Loucy (cell line): ENCODE measurements at regions not wholly inside any gene's neighbourhood (a gene's known extent, or its start where the extent isn't known, plus 50 kb on each side); places are given as distances from the start of the nearest gene placed in this dataset.

Source experiments
- H2AFZ ChIP-seq: fragments of 200-600 bp; sonication (generic); 2 replicates; pipeline ENCODE4 v1.6.0; 2016; ENCODE audit warnings: antibody characterized with exemption, mild to moderate bottlenecking, low read length, moderate library complexity
- H3F3A ChIP-seq: fragments of 200-600 bp; 2 replicates; pipeline ENCODE4 v1.6.0; 2016; ENCODE audit warnings: antibody characterized with exemption, low read depth, mild to moderate bottlenecking
- H3K27me3 ChIP-seq: fragments of 200-600 bp; sonication (generic); 2 replicates; pipeline ENCODE4 v1.6.1; 2014; ENCODE audit warnings: low read length, mild to moderate bottlenecking; ENCODE audit not compliant: insufficient read depth, poor library complexity, severe bottlenecking
- H3K36me3 ChIP-seq: fragments of 200-600 bp; sonication (generic); 2 replicates; pipeline ENCODE4 v1.6.1; 2016; ENCODE audit warnings: low read length; ENCODE audit not compliant: insufficient read depth
- H3K4me1 ChIP-seq: fragments of 200-600 bp; sonication (generic); 2 replicates; pipeline ENCODE4 v1.5.1; 2014; ENCODE audit warnings: low read length, mild to moderate bottlenecking; ENCODE audit not compliant: insufficient read depth, poor library complexity, severe bottlenecking
- H3K4me2 ChIP-seq: fragments of 200-600 bp; sonication (generic); 2 replicates; pipeline ENCODE4 v1.6.0; 2014; ENCODE audit warnings: antibody characterized with exemption, low read length, low read depth, mild to moderate bottlenecking; ENCODE audit not compliant: poor library complexity, severe bottlenecking
- H3K4me3 ChIP-seq: fragments of 200-600 bp; sonication (generic); 2 replicates; pipeline ENCODE4 v1.5.1; 2014; ENCODE audit warnings: low read length, mild to moderate bottlenecking, mixed read lengths; ENCODE audit not compliant: poor library complexity, severe bottlenecking
- H3K79me2 ChIP-seq: fragments of 200-600 bp; sonication (generic); 2 replicates; pipeline ENCODE4 v1.6.1; 2014; ENCODE audit warnings: low read length; ENCODE audit not compliant: insufficient read depth
- H3K9ac ChIP-seq: fragments of 200-600 bp; sonication (generic); 2 replicates; pipeline ENCODE4 v1.6.0; 2014; ENCODE audit warnings: mild to moderate bottlenecking, low read depth, low read length, moderate library complexity; ENCODE audit not compliant: poor library complexity, severe bottlenecking
- H3K9me2 ChIP-seq: fragments of 200-600 bp; sonication (generic); replicated peaks from 2 replicates; pipeline ENCODE4 v1.6.1; 2016; ENCODE audit warnings: low read depth, low read length, mixed read lengths
- H3K9me3 ChIP-seq: fragments of 200-600 bp; sonication (generic); 2 replicates; pipeline ENCODE4 v1.6.1; 2014; ENCODE audit warnings: mild to moderate bottlenecking, antibody characterized with exemption, low read length, low read depth; ENCODE audit not compliant: insufficient read depth
- H4K20me1 ChIP-seq: fragments of 200-600 bp; sonication (generic); 2 replicates; pipeline ENCODE4 v1.6.0; 2014; ENCODE audit warnings: antibody characterized with exemption, low read length, mild to moderate bottlenecking; ENCODE audit not compliant: insufficient read depth, poor library complexity, severe bottlenecking
- CTCF ChIP-seq: fragments of 200-600 bp; sonication (generic); conservative IDR thresholded peaks from 2 replicates; pipeline ENCODE4 v1.5.1; 2014; ENCODE audit warnings: mild to moderate bottlenecking, antibody characterized with exemption, low read length
- EZH2phosphoT487 ChIP-seq: fragments of 200-600 bp; IDR thresholded peaks from 2 replicates; pipeline ENCODE4 v1.6.1; 2018; ENCODE audit warnings: antibody characterized with exemption, mild to moderate bottlenecking, moderate library complexity, borderline replicate concordance

GRCh38 chr22:25407226-25407858 is 157.1 kb upstream of the GRK3 start:
- H3F3A ChIP-seq = no peaks in the 10 kb centered on the region
- H4K20me1 ChIP-seq = peaks cover 8% of the 10 kb centered on the region
- no peak for TF ChIP-seq EZH2phosphoT487
- no peak for TF ChIP-seq CTCF
- no peak overlapping the region for H2AFZ ChIP-seq
- peaks cover 19% of the 10 kb centered on the region for H3K4me1 ChIP-seq
- H3K79me2 ChIP-seq = peaks cover 41% of the 10 kb centered on the region
- no peaks in the 10 kb centered on the region for H3K9me3 ChIP-seq
- no peak overlapping the region for H3K4me2 ChIP-seq
- H3K36me3 ChIP-seq = no peaks in the 10 kb centered on the region
- H3K4me3 ChIP-seq = no peak overlapping the region
- H3K27me3 ChIP-seq = no peaks in the 10 kb centered on the region
- H3K9ac ChIP-seq = no peak overlapping the region
- H3K9me2 ChIP-seq = no peaks in the 10 kb centered on the region

GRCh38 chr22:25407859-25408229 is 156.6 kb upstream of the GRK3 start:
- H3K4me1 ChIP-seq = peaks cover 15% of the 10 kb centered on the region
- H3K36me3 ChIP-seq = no peaks in the 10 kb centered on the region
- no peak overlapping the region for H3K4me3 ChIP-seq
- no peaks in the 10 kb centered on the region for H3K9me3 ChIP-seq
- no peak overlapping the region for H3K9ac ChIP-seq
- H3K27me3 ChIP-seq = no peaks in the 10 kb centered on the region
- no peak for TF ChIP-seq CTCF
- no peak for TF ChIP-seq EZH2phosphoT487
- no peak overlapping the region for H3K4me2 ChIP-seq
- H3K9me2 ChIP-seq = no peaks in the 10 kb centered on the region
- no peaks in the 10 kb centered on the region for H3F3A ChIP-seq
- H2AFZ ChIP-seq = no peak overlapping the region
- H4K20me1 ChIP-seq = peaks cover 3% of the 10 kb centered on the region
- H3K79me2 ChIP-seq = peaks cover 36% of the 10 kb centered on the region

- H3K4me2 ChIP-seq = no peak overlapping the region
- no peaks in the 10 kb centered on the region for H3K9me2 ChIP-seq
Measured at GRCh38 chr22:25409240-25409639, 155.2 kb upstream of the GRK3 start.

More at GRCh38 chr22:25409240-25409639, 155.2 kb upstream of the GRK3 start:
- H3K36me3 ChIP-seq = no peaks in the 10 kb centered on the region
- no peak overlapping the region for H3K9ac ChIP-seq
- H3K9me3 ChIP-seq = no peaks in the 10 kb centered on the region
- no peaks in the 10 kb centered on the region for H4K20me1 ChIP-seq
- H3K79me2 ChIP-seq = peaks cover 22% of the 10 kb centered on the region
- no peak overlapping the region for H3K4me3 ChIP-seq
- no peaks in the 10 kb centered on the region for H3K27me3 ChIP-seq
- H3F3A ChIP-seq = no peaks in the 10 kb centered on the region
- H2AFZ ChIP-seq = no peak overlapping the region
- no peak for TF ChIP-seq EZH2phosphoT487
- no peak for TF ChIP-seq CTCF
- peaks cover 11% of the 10 kb centered on the region for H3K4me1 ChIP-seq
